Astrocyte (in vitro differentiated cells and primary cell): ENCODE measurements at regions not wholly inside any gene's neighbourhood (a gene's known extent, or its start where the extent isn't known, plus 50 kb on each side); places are given as distances from the start of the nearest gene placed in this dataset.

ENCODE experiments used
- DNase-seq: peaks from one replicate; pipeline ENCODE4 v3.0.0-alpha.2; 2010; ENCODE audit warnings: low read depth
- FAIRE-seq: peaks from 2 replicates; lab custom pipeline; 2011; peaks lifted over from hg19 to GRCh38; lab: Jason Lieb, UNC
- H2AFZ ChIP-seq: 2 replicates; pipeline ENCODE4 v1.6.0; 2012; ENCODE audit warnings: low read depth, low read length, inconsistent platforms
- H3K27ac ChIP-seq: 2 replicates; pipeline ENCODE4 v1.5.1; 2011; ENCODE audit warnings: low read depth, low read length, inconsistent platforms
- H3K27me3 ChIP-seq: 2 replicates; pipeline ENCODE4 v1.6.0; 2011; ENCODE audit warnings: low read length, inconsistent platforms; ENCODE audit not compliant: insufficient read depth
- H3K36me3 ChIP-seq: 2 replicates; pipeline ENCODE4 v1.5.1; 2011; ENCODE audit warnings: low read length, inconsistent platforms; ENCODE audit not compliant: insufficient read depth
- H3K4me1 ChIP-seq: 2 replicates; pipeline ENCODE4 v1.5.1; 2011; ENCODE audit warnings: low read length, inconsistent platforms; ENCODE audit not compliant: insufficient read depth
- H3K4me2 ChIP-seq: 2 replicates; pipeline ENCODE4 v1.6.0; 2012; ENCODE audit warnings: low read length, inconsistent platforms
- H3K4me3 ChIP-seq: 2 replicates; pipeline ENCODE4 v1.5.1; 2011; ENCODE audit warnings: low read depth, mild to moderate bottlenecking, low read length, inconsistent platforms; ENCODE audit not compliant: insufficient read depth
- H3K79me2 ChIP-seq: 2 replicates; pipeline ENCODE4 v1.6.0; 2012; ENCODE audit warnings: mild to moderate bottlenecking, low read length, inconsistent platforms; ENCODE audit not compliant: insufficient read depth
- H3K9ac ChIP-seq: 2 replicates; pipeline ENCODE4 v1.6.0; 2012; ENCODE audit warnings: mild to moderate bottlenecking, low read length, inconsistent platforms
- H3K9me3 ChIP-seq: 2 replicates; pipeline ENCODE4 v1.5.1; 2012; ENCODE audit warnings: low read depth, mild to moderate bottlenecking, low read length, inconsistent platforms; ENCODE audit not compliant: insufficient read depth
- H4K20me1 ChIP-seq: 2 replicates; pipeline ENCODE4 v1.6.0; 2012; ENCODE audit warnings: low read length, inconsistent platforms; ENCODE audit not compliant: insufficient read depth
- H3K27ac Mint-ChIP-seq: one replicate; pipeline ENCODE4 v1.8.0; 2021; ENCODE audit warnings: mild to moderate bottlenecking, mixed read lengths; ENCODE audit not compliant: unreplicated experiment
- H3K27me3 Mint-ChIP-seq: one replicate; pipeline ENCODE4 v1.8.0; 2021; ENCODE audit warnings: low read depth, mixed read lengths; ENCODE audit not compliant: unreplicated experiment
- H3K36me3 Mint-ChIP-seq: one replicate; pipeline ENCODE4 v1.8.0; 2021; ENCODE audit warnings: low read depth, mixed read lengths; ENCODE audit not compliant: unreplicated experiment
- H3K4me1 Mint-ChIP-seq: one replicate; pipeline ENCODE4 v1.8.0; 2021; ENCODE audit warnings: low read depth, mixed read lengths; ENCODE audit not compliant: unreplicated experiment
- H3K4me3 Mint-ChIP-seq: one replicate; pipeline ENCODE4 v1.8.0; 2021; ENCODE audit warnings: mild to moderate bottlenecking, moderate library complexity, mixed read lengths; ENCODE audit not compliant: unreplicated experiment
- H3K9me3 Mint-ChIP-seq: one replicate; pipeline ENCODE4 v1.8.0; 2021; ENCODE audit warnings: mild to moderate bottlenecking, mixed read lengths; ENCODE audit not compliant: unreplicated experiment
- CTCF ChIP-seq: IDR thresholded peaks from 2 replicates; pipeline ENCODE4 v1.5.1; 2011; ENCODE audit warnings: low read depth, mild to moderate bottlenecking, inconsistent platforms, low read length, moderate library complexity; ENCODE audit not compliant: insufficient read depth
- EZH2 ChIP-seq: IDR thresholded peaks from 2 replicates; pipeline ENCODE4 v1.6.1; 2012; ENCODE audit warnings: mild to moderate bottlenecking, low read length, inconsistent platforms; ENCODE audit not compliant: insufficient read depth

- H3K9me3 Mint-ChIP-seq, result no peaks in the 10 kb centered on the region
- TF ChIP-seq CTCF (no peak), EZH2 (no peak)
- Histone ChIP-seq H3K27me3 (no peaks in the 10 kb centered on the region), H3K4me3 (no peak overlapping the region), H3K4me2 (no peak overlapping the region), H3K4me1 (no peaks in the 10 kb centered on the region), H3K79me2 (no peaks in the 10 kb centered on the region), H3K27ac (no peak overlapping the region), H3K36me3 (no peaks in the 10 kb centered on the region), H3K9me3 (peaks cover 5% of the 10 kb centered on the region), H4K20me1 (no peaks in the 10 kb centered on the region), H3K9ac (no peak overlapping the region), H2AFZ (no peak overlapping the region)
- peaks cover 2% of the 10 kb centered on the region for H3K27me3 Mint-ChIP-seq
- H3K4me3 Mint-ChIP-seq, result no peak overlapping the region
- FAIRE-seq, result no peak
- no peak for DNase-seq
- no peaks in the 10 kb centered on the region for H3K36me3 Mint-ChIP-seq
- H3K4me1 Mint-ChIP-seq, result no peaks in the 10 kb centered on the region
- no peak overlapping the region for H3K27ac Mint-ChIP-seq
Measured at GRCh38 chr3:135646873-135647272, 318.7 kb upstream of the PPP2R3A start.

GRCh38 chr3:135649361-135649760 is 316.2 kb upstream of the PPP2R3A start:
- no peaks in the 10 kb centered on the region for H3K27me3 ChIP-seq
- no peaks in the 10 kb centered on the region for H3K79me2 ChIP-seq
- no peak overlapping the region for H3K9ac ChIP-seq
- Mint-ChIP-seq H3K4me1 (no peaks in the 10 kb centered on the region), H3K4me3 (no peak overlapping the region), H3K9me3 (no peaks in the 10 kb centered on the region), H3K27me3 (peaks cover 2% of the 10 kb centered on the region), H3K27ac (no peak overlapping the region), H3K36me3 (no peaks in the 10 kb centered on the region)
- FAIRE-seq (no peak), DNase-seq (no peak)
- no peak overlapping the region for H3K27ac ChIP-seq
- H3K36me3 ChIP-seq, result no peaks in the 10 kb centered on the region
- H4K20me1 ChIP-seq, result no peaks in the 10 kb centered on the region
- H3K4me1 ChIP-seq, result no peaks in the 10 kb centered on the region
- H3K4me2 ChIP-seq, result no peak overlapping the region
- H3K9me3 ChIP-seq, result peaks cover 5% of the 10 kb centered on the region
- no peak overlapping the region for H3K4me3 ChIP-seq
- H2AFZ ChIP-seq, result no peak overlapping the region
- TF ChIP-seq EZH2 (no peak), CTCF (no peak)

- H3K4me1 Mint-ChIP-seq, result no peaks in the 10 kb centered on the region
- peaks cover 5% of the 10 kb centered on the region for H3K9me3 ChIP-seq
Measured at GRCh38 chr3:135650309-135650708, 315.2 kb upstream of the PPP2R3A start.

More at GRCh38 chr3:135650309-135650708, 315.2 kb upstream of the PPP2R3A start:
- no peak for DNase-seq
- Mint-ChIP-seq H3K27me3 (peaks cover 2% of the 10 kb centered on the region), H3K4me3 (no peak overlapping the region), H3K36me3 (no peaks in the 10 kb centered on the region), H3K27ac (no peak overlapping the region), H3K9me3 (no peaks in the 10 kb centered on the region)
- no peak overlapping the region for H3K4me2 ChIP-seq
- H3K4me3 ChIP-seq, result no peak overlapping the region
- no peaks in the 10 kb centered on the region for H3K27me3 ChIP-seq
- H4K20me1 ChIP-seq, result no peaks in the 10 kb centered on the region
- no peaks in the 10 kb centered on the region for H3K36me3 ChIP-seq
- TF ChIP-seq EZH2 (no peak), CTCF (no peak)
- H2AFZ ChIP-seq, result no peak overlapping the region
- H3K9ac ChIP-seq, result no peak overlapping the region
- no peak for FAIRE-seq
- H3K79me2 ChIP-seq, result no peaks in the 10 kb centered on the region
- H3K4me1 ChIP-seq, result no peaks in the 10 kb centered on the region
- H3K27ac ChIP-seq, result no peak overlapping the region
